CD8-positive, alpha-beta memory T cell (primary cell): ENCODE measurements at regions not wholly inside any gene's neighbourhood (a gene's known extent, or its start where the extent isn't known, plus 50 kb on each side); places are given as distances from the start of the nearest gene placed in this dataset.

Source experiments
- CTCF ChIA-PET: fragments of 350-600 bp; sonication (Branson Sonifier 250); formaldehyde crosslinking; loops from one replicate; lab custom pipeline; 2021; ENCODE audit warnings: antibody characterized with exemption; lab: Charles Lee
- POLR2A ChIA-PET: fragments of 350-600 bp; sonication (Branson Sonifier 250); formaldehyde crosslinking; loops from one replicate; lab custom pipeline; 2021; ENCODE audit warnings: antibody characterized with exemption; lab: Charles Lee
- DNase-seq, 5 donors: peaks; one replicate each; pipeline versions ENCODE4 v3.0.0 to v3.0.0-alpha.2; 2020 to 2022; ENCODE audit warnings: mixed read lengths in 1 of 5
- H3K27ac ChIP-seq: one replicate; pipeline ENCODE4 v1.7.0; 2013; ENCODE audit warnings: low read depth, mild to moderate bottlenecking, low read length, moderate library complexity
- H3K27me3 ChIP-seq: 2 replicates; pipeline ENCODE4 v1.7.0; 2013; ENCODE audit warnings: low read length, mild to moderate bottlenecking; ENCODE audit not compliant: insufficient read depth, poor library complexity, severe bottlenecking
- H3K36me3 ChIP-seq: 2 replicates; pipeline ENCODE4 v1.7.0; 2013; ENCODE audit warnings: mild to moderate bottlenecking, low read length, moderate library complexity; ENCODE audit not compliant: insufficient read depth
- H3K4me1 ChIP-seq: 2 replicates; pipeline ENCODE4 v1.7.0; 2013; ENCODE audit warnings: mild to moderate bottlenecking, low read length, moderate library complexity; ENCODE audit not compliant: insufficient read depth
- H3K4me3 ChIP-seq: 2 replicates; pipeline ENCODE4 v1.7.0; 2013; ENCODE audit warnings: mild to moderate bottlenecking, low read length
- H3K9me3 ChIP-seq: 2 replicates; pipeline ENCODE4 v1.7.0; 2013; ENCODE audit warnings: mild to moderate bottlenecking, low read length
- H3K27ac Mint-ChIP-seq, 8 donors: one replicate each; pipeline ENCODE4 v1.8.0; 2020 to 2021; ENCODE audit warnings: mixed read lengths in 8 of 8, mild to moderate bottlenecking in 6 of 8, inconsistent platforms in 3 of 8, moderate library complexity in 3 of 8
- H3K27me3 Mint-ChIP-seq, 2 donors: one replicate each; pipeline ENCODE4 v1.8.0; 2020 to 2021; ENCODE audit warnings: mixed read lengths in 2 of 2, mild to moderate bottlenecking in 1 of 2, moderate library complexity in 1 of 2
- H3K36me3 Mint-ChIP-seq, 3 donors: one replicate each; pipeline ENCODE4 v1.8.0; 2020 to 2021; ENCODE audit warnings: mixed read lengths in 3 of 3, inconsistent platforms in 1 of 3, mild to moderate bottlenecking in 1 of 3
- H3K4me1 Mint-ChIP-seq, 3 donors: one replicate each; pipeline ENCODE4 v1.8.0; 2020 to 2021; ENCODE audit warnings: mixed read lengths in 3 of 3, inconsistent platforms in 1 of 3, mild to moderate bottlenecking in 1 of 3
- H3K4me3 Mint-ChIP-seq, 7 donors: one replicate each; pipeline ENCODE4 v1.8.0; 2020 to 2021; ENCODE audit warnings: mixed read lengths in 7 of 7, mild to moderate bottlenecking in 6 of 7, moderate library complexity in 4 of 7, inconsistent platforms in 2 of 7
- H3K9me3 Mint-ChIP-seq, 5 donors: one replicate each; pipeline ENCODE4 v1.8.0; 2020 to 2022; ENCODE audit warnings: mixed read lengths in 5 of 5, mild to moderate bottlenecking in 3 of 5, moderate library complexity in 2 of 5, inconsistent platforms in 1 of 5

- H3K9me3 ChIP-seq = no peaks in the 10 kb centered on the region
- CTCF ChIA-PET = no interaction called here
- peaks cover 8% of the 10 kb centered on the region in 2 donors for H3K27me3 Mint-ChIP-seq
- no peaks in the 10 kb centered on the region for H3K36me3 Mint-ChIP-seq
- H3K36me3 ChIP-seq = no peaks in the 10 kb centered on the region
- H3K9me3 Mint-ChIP-seq = peaks cover 0 to 3% (median 0%) of the 10 kb centered on the region in 5 donors
- H3K27ac ChIP-seq = no peak overlapping the region
- H3K27ac Mint-ChIP-seq = no peak overlapping the region
- POLR2A ChIA-PET = no interaction called here
- H3K4me1 ChIP-seq = no peaks in the 10 kb centered on the region
- H3K4me3 Mint-ChIP-seq = no peak overlapping the region
- no peak for DNase-seq
- no peaks in the 10 kb centered on the region for H3K27me3 ChIP-seq
- H3K4me1 Mint-ChIP-seq = no peaks in the 10 kb centered on the region
- no peak overlapping the region for H3K4me3 ChIP-seq
These were observed 98.9 kb downstream of the TBXT start for GRCh38 chr6:166068768-166069167.

- Histone ChIP-seq H3K4me1 (no peaks in the 10 kb centered on the region), H3K9me3 (no peaks in the 10 kb centered on the region), H3K27me3 (no peaks in the 10 kb centered on the region), H3K36me3 (no peaks in the 10 kb centered on the region), H3K27ac (no peak overlapping the region), H3K4me3 (no peak overlapping the region)
- H3K27me3 Mint-ChIP-seq = peaks cover 6 to 15% of the 10 kb centered on the region in 2 donors
- peaks cover 0 to 2% (median 0%) of the 10 kb centered on the region in 3 donors for H3K36me3 Mint-ChIP-seq
- peaks cover 10 to 20% (median 16%) of the 10 kb centered on the region in 5 donors for H3K9me3 Mint-ChIP-seq
- no peak for DNase-seq
- H3K27ac Mint-ChIP-seq = no peak overlapping the region
- CTCF ChIA-PET = no interaction called here
- no peaks in the 10 kb centered on the region for H3K4me1 Mint-ChIP-seq
- POLR2A ChIA-PET = no interaction called here
- no peak overlapping the region for H3K4me3 Mint-ChIP-seq
These were observed 109.4 kb downstream of the TBXT start for GRCh38 chr6:166058064-166058739.

GRCh38 chr6:166057431-166057830, 110.2 kb downstream of the TBXT start:
- H3K27me3 ChIP-seq = no peaks in the 10 kb centered on the region
- CTCF ChIA-PET = no interaction called here
- no peaks in the 10 kb centered on the region for H3K4me1 Mint-ChIP-seq

GRCh38 chr6:166056637-166057036, 111.0 kb downstream of the TBXT start:
- no peaks in the 10 kb centered on the region for H3K4me1 Mint-ChIP-seq
- H3K27me3 Mint-ChIP-seq = peaks cover 3 to 11% of the 10 kb centered on the region in 2 donors
- Histone ChIP-seq H3K4me3 (no peak overlapping the region), H3K4me1 (no peaks in the 10 kb centered on the region), H3K9me3 (no peaks in the 10 kb centered on the region), H3K27ac (no peak overlapping the region), H3K27me3 (no peaks in the 10 kb centered on the region), H3K36me3 (no peaks in the 10 kb centered on the region)
- H3K27ac Mint-ChIP-seq = no peak overlapping the region
- ChIA-PET CTCF (no interaction called here), POLR2A (no interaction called here)
- H3K36me3 Mint-ChIP-seq = peaks cover 0 to 2% (median 0%) of the 10 kb centered on the region in 3 donors
- H3K9me3 Mint-ChIP-seq = peaks cover 14 to 28% (median 24%) of the 10 kb centered on the region in 5 donors
- H3K4me3 Mint-ChIP-seq = no peak overlapping the region
- DNase-seq = no peak

More at GRCh38 chr6:166057431-166057830, 110.2 kb downstream of the TBXT start:
- POLR2A ChIA-PET = no interaction called here
- H3K36me3 Mint-ChIP-seq = peaks cover 0 to 2% (median 0%) of the 10 kb centered on the region in 3 donors
- H3K4me1 ChIP-seq = no peaks in the 10 kb centered on the region
- H3K9me3 ChIP-seq = no peaks in the 10 kb centered on the region
- no peak overlapping the region for H3K4me3 Mint-ChIP-seq
- H3K27ac ChIP-seq = no peak overlapping the region
- H3K27me3 Mint-ChIP-seq = peaks cover 4 to 15% of the 10 kb centered on the region in 2 donors
- H3K36me3 ChIP-seq = no peaks in the 10 kb centered on the region
- H3K9me3 Mint-ChIP-seq = peaks cover 12 to 22% (median 17%) of the 10 kb centered on the region in 5 donors
- DNase-seq = no peak
- H3K27ac Mint-ChIP-seq = no peak overlapping the region
- H3K4me3 ChIP-seq = no peak overlapping the region

GRCh38 chr6:166055801-166056200, 111.8 kb downstream of the TBXT start:
- Histone ChIP-seq H3K27ac (no peak overlapping the region), H3K4me3 (no peak overlapping the region), H3K9me3 (no peaks in the 10 kb centered on the region), H3K36me3 (no peaks in the 10 kb centered on the region), H3K27me3 (no peaks in the 10 kb centered on the region), H3K4me1 (no peaks in the 10 kb centered on the region)
- no peaks in the 10 kb centered on the region for H3K4me1 Mint-ChIP-seq
- ChIA-PET POLR2A (no interaction called here), CTCF (no interaction called here)
- DNase-seq = no peak
- H3K27ac Mint-ChIP-seq = no peak overlapping the region
- H3K9me3 Mint-ChIP-seq = peaks cover 14 to 28% (median 24%) of the 10 kb centered on the region in 5 donors
- H3K36me3 Mint-ChIP-seq = peaks cover 0 to under 1% (median 0%) of the 10 kb centered on the region in 3 donors
- H3K27me3 Mint-ChIP-seq = peaks cover 3 to 11% of the 10 kb centered on the region in 2 donors
- no peak overlapping the region for H3K4me3 Mint-ChIP-seq

GRCh38 chr6:166052837-166053236, 114.8 kb downstream of the TBXT start:
- ChIA-PET CTCF (no interaction called here), POLR2A (no interaction called here)
- Histone ChIP-seq H3K4me3 (no peak overlapping the region), H3K27me3 (no peaks in the 10 kb centered on the region), H3K9me3 (no peaks in the 10 kb centered on the region), H3K4me1 (no peaks in the 10 kb centered on the region), H3K36me3 (no peaks in the 10 kb centered on the region), H3K27ac (no peak overlapping the region)
- Mint-ChIP-seq H3K4me1 (no peaks in the 10 kb centered on the region), H3K36me3 (no peaks in the 10 kb centered on the region), H3K27me3 (peaks cover 0 to 10% of the 10 kb centered on the region in 2 donors), H3K9me3 (peaks cover 14 to 31% (median 24%) of the 10 kb centered on the region in 5 donors), H3K27ac (no peak overlapping the region), H3K4me3 (no peak overlapping the region)
- no peak for DNase-seq

GRCh38 chr6:166050559-166050958, 117.1 kb downstream of the TBXT start:
- Mint-ChIP-seq H3K27me3 (peaks cover 0 to 4% of the 10 kb centered on the region in 2 donors), H3K4me3 (no peak overlapping the region), H3K36me3 (no peaks in the 10 kb centered on the region), H3K9me3 (peaks cover 11 to 25% (median 24%) of the 10 kb centered on the region in 5 donors), H3K4me1 (no peaks in the 10 kb centered on the region), H3K27ac (no peak overlapping the region)
- Histone ChIP-seq H3K4me1 (no peaks in the 10 kb centered on the region), H3K27me3 (no peaks in the 10 kb centered on the region), H3K36me3 (no peaks in the 10 kb centered on the region), H3K4me3 (no peak overlapping the region), H3K9me3 (no peaks in the 10 kb centered on the region), H3K27ac (no peak overlapping the region)
- ChIA-PET POLR2A (no interaction called here), CTCF (no interaction called here)
- no peak for DNase-seq

- POLR2A ChIA-PET = no interaction called here
- peaks cover 1 to 13% of the 10 kb centered on the region in 2 donors for H3K27me3 Mint-ChIP-seq
These were observed 120.7 kb downstream of the TBXT start for GRCh38 chr6:166046982-166047381.

More at GRCh38 chr6:166046982-166047381, 120.7 kb downstream of the TBXT start:
- peaks cover 0 to 6% (median 3%) of the 10 kb centered on the region in 5 donors for H3K9me3 Mint-ChIP-seq
- no peaks in the 10 kb centered on the region for H3K4me1 ChIP-seq
- no peak overlapping the region for H3K27ac ChIP-seq
- DNase-seq = no peak
- no peak overlapping the region for H3K4me3 Mint-ChIP-seq
- H3K36me3 Mint-ChIP-seq = no peaks in the 10 kb centered on the region
- H3K36me3 ChIP-seq = no peaks in the 10 kb centered on the region
- no peaks in the 10 kb centered on the region for H3K9me3 ChIP-seq
- no peak overlapping the region for H3K27ac Mint-ChIP-seq
- H3K4me3 ChIP-seq = no peak overlapping the region
- H3K4me1 Mint-ChIP-seq = no peaks in the 10 kb centered on the region
- CTCF ChIA-PET = no interaction called here
- no peaks in the 10 kb centered on the region for H3K27me3 ChIP-seq
